Mononuclear cell (primary cell): ENCODE measurements at regions not wholly inside any gene's neighbourhood (a gene's known extent, or its start where the extent isn't known, plus 50 kb on each side); places are given as distances from the start of the nearest gene placed in this dataset.
"Not testable (repeated sequence)": the region's sequence is repeated elsewhere in the genome, so short reads cannot be mapped to it uniquely, and the experiment has no call there.

ENCODE experiments used
- H3K27me3 ChIP-seq: 2 replicates; pipeline ENCODE4 v1.6.0; 2011; ENCODE audit warnings: low read length, control low read depth; ENCODE audit not compliant: insufficient read depth
- H3K4me1 ChIP-seq: 2 replicates; pipeline ENCODE4 v1.5.1; 2011; ENCODE audit warnings: mild to moderate bottlenecking, low read length, control low read depth; ENCODE audit not compliant: insufficient read depth
- H3K4me3 ChIP-seq: 2 replicates; pipeline ENCODE4 v1.5.1; 2011; ENCODE audit warnings: mild to moderate bottlenecking, low read length, moderate library complexity
- H3K9me3 ChIP-seq: 2 replicates; pipeline ENCODE4 v1.5.1; 2011; ENCODE audit warnings: low read depth, mild to moderate bottlenecking, control low read depth, low read length

GRCh38 chr17:20947708-20948107, 95.1 kb downstream of the USP22 start:
- H3K4me1 ChIP-seq, H3K9me3 ChIP-seq, H3K27me3 ChIP-seq, H3K4me3 ChIP-seq: not testable (repeated sequence)

- Histone ChIP-seq H3K9me3 (no peaks in the 10 kb centered on the region), H3K27me3 (no peaks in the 10 kb centered on the region), H3K4me3 (no peak overlapping the region), H3K4me1 (no peaks in the 10 kb centered on the region)
These were observed 93.6 kb downstream of the USP22 start for GRCh38 chr17:20948984-20949777.
